OCI-LY7 (cell line): ENCODE measurements at regions not wholly inside any gene's neighbourhood (a gene's known extent, or its start where the extent isn't known, plus 50 kb on each side); places are given as distances from the start of the nearest gene placed in this dataset.

Experiments used
- BruUV-seq: library from RNA; stranded (reverse); fragments of 400-500 nt; replicated peaks from 2 replicates; lab custom pipeline; 2021; lab: Mats Ljungman, UMichigan
- CTCF ChIA-PET: fragments of 300-600 bp; sonication (Branson Sonifier 250); formaldehyde crosslinking; loops from one replicate; lab custom pipeline; 2022; ENCODE audit warnings: antibody characterized with exemption; ENCODE audit not compliant: unreplicated experiment; lab: Charles Lee
- POLR2A ChIA-PET: fragments of 300-600 bp; sonication (Branson Sonifier 250); formaldehyde crosslinking; loops from one replicate; lab custom pipeline; 2022; ENCODE audit warnings: antibody characterized with exemption; lab: Charles Lee
- DNase-seq: peaks from one replicate; pipeline ENCODE4 v3.0.0-alpha.2; 2015; ENCODE audit warnings: low spot score
- H2AFZ ChIP-seq: fragments of 200-600 bp; sonication (generic), shearing (Covaris generic); 2 replicates; pipeline ENCODE4 v1.6.1; 2014; ENCODE audit warnings: mild to moderate bottlenecking, antibody characterized with exemption, low read length, moderate library complexity
- H3K27ac ChIP-seq: fragments of 200-600 bp; sonication (generic); 2 replicates; pipeline ENCODE4 v1.5.1; 2014; ENCODE audit warnings: mixed run types, low read depth, mild to moderate bottlenecking, moderate library complexity, low read length, inconsistent platforms; ENCODE audit not compliant: poor library complexity, severe bottlenecking
- H3K36me3 ChIP-seq: fragments of 200-600 bp; sonication (generic); 2 replicates; pipeline ENCODE4 v1.6.1; 2014; ENCODE audit warnings: mild to moderate bottlenecking, antibody characterized with exemption, low read length, moderate library complexity, mixed read lengths; ENCODE audit not compliant: insufficient read depth
- H3K4me1 ChIP-seq: fragments of 200-600 bp; sonication (generic); 2 replicates; pipeline ENCODE4 v1.5.1; 2014; ENCODE audit warnings: mild to moderate bottlenecking, low read length; ENCODE audit not compliant: insufficient read depth, poor library complexity, severe bottlenecking
- H3K4me2 ChIP-seq: fragments of 200-600 bp; sonication (generic); 2 replicates; pipeline ENCODE4 v1.6.1; 2014; ENCODE audit warnings: mild to moderate bottlenecking, low read length
- H3K4me3 ChIP-seq: fragments of 200-600 bp; sonication (generic); 2 replicates; pipeline ENCODE4 v1.5.1; 2014; ENCODE audit warnings: mild to moderate bottlenecking, low read depth, low read length; ENCODE audit not compliant: poor library complexity, severe bottlenecking
- H3K79me2 ChIP-seq: fragments of 200-600 bp; sonication (generic); 2 replicates; pipeline ENCODE4 v1.6.1; 2016; ENCODE audit warnings: low read depth, mild to moderate bottlenecking, low read length, moderate library complexity, mixed read lengths; ENCODE audit not compliant: insufficient read depth
- H3K9me2 ChIP-seq: fragments of 200-600 bp; sonication (generic); 2 replicates; pipeline ENCODE4 v1.6.1; 2016; ENCODE audit warnings: mild to moderate bottlenecking, low read length, mixed read lengths; ENCODE audit not compliant: insufficient read depth
- H3K9me3 ChIP-seq: fragments of 200-600 bp; sonication (generic); 2 replicates; pipeline ENCODE4 v1.6.1; 2014; ENCODE audit warnings: mild to moderate bottlenecking, mixed run types, low read length, mixed read lengths
- H4K20me1 ChIP-seq: fragments of 200-600 bp; sonication (generic); 2 replicates; pipeline ENCODE4 v1.6.1; 2014; ENCODE audit warnings: mild to moderate bottlenecking, antibody characterized with exemption, low read length, moderate library complexity, mixed read lengths; ENCODE audit not compliant: insufficient read depth
- CTCF ChIP-seq: fragments of 200-600 bp; sonication (generic); conservative IDR thresholded peaks from 2 replicates; pipeline ENCODE4 v1.5.1; 2014; ENCODE audit warnings: mild to moderate bottlenecking, antibody characterized with exemption, low read length, moderate library complexity, mixed read lengths
- EZH2phosphoT487 ChIP-seq: fragments of 200-600 bp; sonication (generic); IDR thresholded peaks from 2 replicates; pipeline ENCODE4 v1.6.1; 2018; ENCODE audit warnings: low read depth, borderline replicate concordance, mild to moderate bottlenecking, mixed run types, antibody characterized with exemption, low read length, moderate library complexity, mixed read lengths
- intact Hi-C: fragments of 100-400 bp; cut with micrococcal nuclease; formaldehyde crosslinking; loops from one replicate; pipeline ENCODE4 v1.10.0; 2022; ENCODE audit not compliant: unreplicated experiment

GRCh38 chr20:12404941-12405340, 487.2 kb downstream of the BTBD3 start:
- no peak overlapping the region for H3K4me2 ChIP-seq
- DNase-seq = no peak
- TF ChIP-seq CTCF (no peak), EZH2phosphoT487 (no peak)

GRCh38 chr20:12406978-12407377, 489.3 kb downstream of the BTBD3 start:
- no TSS peak for BruUV-seq
- Histone ChIP-seq H3K27ac (no peak overlapping the region), H3K4me1 (no peaks in the 10 kb centered on the region), H3K36me3 (no peaks in the 10 kb centered on the region), H3K79me2 (no peaks in the 10 kb centered on the region), H3K9me2 (no peaks in the 10 kb centered on the region), H2AFZ (no peak overlapping the region), H3K9me3 (no peaks in the 10 kb centered on the region), H4K20me1 (no peaks in the 10 kb centered on the region), H3K4me2 (no peak overlapping the region), H3K4me3 (no peak overlapping the region)
- ChIA-PET POLR2A (no interaction called here), CTCF (no interaction called here)
- intact Hi-C loops = no loop called here
- DNase-seq = no peak
- TF ChIP-seq CTCF (no peak), EZH2phosphoT487 (no peak)

More at GRCh38 chr20:12404941-12405340, 487.2 kb downstream of the BTBD3 start:
- Histone ChIP-seq H3K4me3 (no peak overlapping the region), H3K27ac (no peak overlapping the region), H3K4me1 (no peaks in the 10 kb centered on the region), H3K79me2 (no peaks in the 10 kb centered on the region), H4K20me1 (no peaks in the 10 kb centered on the region), H3K9me3 (no peaks in the 10 kb centered on the region), H2AFZ (no peak overlapping the region), H3K9me2 (no peaks in the 10 kb centered on the region), H3K36me3 (no peaks in the 10 kb centered on the region)
- no TSS peak for BruUV-seq
- CTCF ChIA-PET = no interaction called here
- intact Hi-C loops = no loop called here
- POLR2A ChIA-PET = no interaction called here

- Histone ChIP-seq H3K9me2 (no peaks in the 10 kb centered on the region), H3K4me2 (no peak overlapping the region), H3K4me3 (no peak overlapping the region), H3K79me2 (no peaks in the 10 kb centered on the region), H3K4me1 (no peaks in the 10 kb centered on the region), H3K9me3 (no peaks in the 10 kb centered on the region), H3K27ac (no peak overlapping the region), H3K36me3 (no peaks in the 10 kb centered on the region), H2AFZ (no peak overlapping the region), H4K20me1 (no peaks in the 10 kb centered on the region)
- POLR2A ChIA-PET = no interaction called here
- no peak for DNase-seq
- TF ChIP-seq EZH2phosphoT487 = no peak
- no peak for TF ChIP-seq CTCF
- CTCF ChIA-PET = no interaction called here
- intact Hi-C loops = no loop called here
- no TSS peak for BruUV-seq
Measured at GRCh38 chr20:12409501-12409900, 491.8 kb downstream of the BTBD3 start.
